Mucosa of descending colon (tissue), 3 donors: ENCODE measurements at regions not wholly inside any gene's neighbourhood (a gene's known extent, or its start where the extent isn't known, plus 50 kb on each side); places are given as distances from the start of the nearest gene placed in this dataset.

ENCODE experiments used
- ATAC-seq: fragments of 200-7000 bp; cut with Tn5 transposase; one replicate; pipeline ENCODE4 v1.9.1; 2020; ENCODE audit warnings: mild to moderate bottlenecking, moderate library complexity
- DNase-seq, 3 donors: peaks; one replicate each; pipeline ENCODE4 v3.0.0-alpha.2; 2020
- H3K36me3 ChIP-seq: fragments of 200-600 bp; one replicate; pipeline ENCODE4 v1.8.0; 2021; ENCODE audit warnings: low read depth, mild to moderate bottlenecking
- H3K4me1 ChIP-seq: fragments of 200-600 bp; one replicate; pipeline ENCODE4 v1.8.0; 2021; ENCODE audit warnings: low read depth, mild to moderate bottlenecking
- H3K4me3 ChIP-seq: fragments of 200-600 bp; one replicate; pipeline ENCODE4 v1.8.0; 2021; ENCODE audit warnings: mild to moderate bottlenecking
- H3K9me3 ChIP-seq: fragments of 200-600 bp; one replicate; pipeline ENCODE4 v1.8.0; 2021; ENCODE audit warnings: mild to moderate bottlenecking
- CTCF ChIP-seq: fragments of 200-600 bp; IDR thresholded peaks from one replicate; pipeline ENCODE4 v1.8.0; 2022; ENCODE audit warnings: antibody characterized with exemption, mild to moderate bottlenecking
- intact Hi-C, 2 donors: fragments of 100-400 bp; cut with DNase I in 1 of 2; cut with micrococcal nuclease in 1 of 2; formaldehyde crosslinking; loops; one replicate each; pipeline versions ENCODE4 v1.11.0 to v1.11.1; 2022; cut with DNase I, micrococcal nuclease
- donor health status: DM: no; HTN: no; CAD: no; lungs with moderate emphysema.
- donor health status: DM: no; HTN: no; CAD: no.
- donor health status: DM: no; HTN: yes; CAD: no.

- no peaks in the 10 kb centered on the region for H3K4me1 ChIP-seq
- TF ChIP-seq CTCF = no peak
- no peaks in the 10 kb centered on the region for H3K36me3 ChIP-seq
- no peak overlapping the region for H3K4me3 ChIP-seq
- ATAC-seq = no peak
- H3K9me3 ChIP-seq = no peaks in the 10 kb centered on the region
- DNase-seq = no peak
- intact Hi-C loops = no loop called here
Observed at GRCh38 chr4:22187203-22187820, 238.7 kb upstream of the KCNIP4 start.

GRCh38 chr4:22181736-22182135 is 233.2 kb upstream of the KCNIP4 start:
- intact Hi-C loops = no loop called here
- no peak overlapping the region for H3K4me3 ChIP-seq
- no peak for ATAC-seq
- no peak for TF ChIP-seq CTCF
- no peaks in the 10 kb centered on the region for H3K9me3 ChIP-seq
- DNase-seq = no peak
- H3K4me1 ChIP-seq = no peaks in the 10 kb centered on the region
- H3K36me3 ChIP-seq = no peaks in the 10 kb centered on the region

- intact Hi-C loops = no loop called here
- no peak for ATAC-seq
Observed at GRCh38 chr4:22179124-22179874, 230.7 kb upstream of the KCNIP4 start.

GRCh38 chr4:22174640-22175039 is 226.1 kb upstream of the KCNIP4 start:
- no peaks in the 10 kb centered on the region for H3K36me3 ChIP-seq
- H3K4me1 ChIP-seq = no peaks in the 10 kb centered on the region
- TF ChIP-seq CTCF = no peak
- H3K4me3 ChIP-seq = no peak overlapping the region
- intact Hi-C loops = no loop called here
- ATAC-seq (no peak), DNase-seq (no peak)
- H3K9me3 ChIP-seq = no peaks in the 10 kb centered on the region

More at GRCh38 chr4:22179124-22179874, 230.7 kb upstream of the KCNIP4 start:
- no peak for DNase-seq
- no peak for TF ChIP-seq CTCF
- no peak overlapping the region for H3K4me3 ChIP-seq
- no peaks in the 10 kb centered on the region for H3K9me3 ChIP-seq
- no peaks in the 10 kb centered on the region for H3K36me3 ChIP-seq
- no peaks in the 10 kb centered on the region for H3K4me1 ChIP-seq

- ATAC-seq = no peak
- intact Hi-C loops = no loop called here
Observed at GRCh38 chr4:22170353-22170752, 221.8 kb upstream of the KCNIP4 start.

More at GRCh38 chr4:22170353-22170752, 221.8 kb upstream of the KCNIP4 start:
- no peaks in the 10 kb centered on the region for H3K36me3 ChIP-seq
- no peaks in the 10 kb centered on the region for H3K9me3 ChIP-seq
- H3K4me3 ChIP-seq = no peak overlapping the region
- H3K4me1 ChIP-seq = no peaks in the 10 kb centered on the region
- TF ChIP-seq CTCF = no peak
- DNase-seq = no peak
